CD14-positive monocyte (primary cell): ENCODE measurements at regions not wholly inside any gene's neighbourhood (a gene's known extent, or its start where the extent isn't known, plus 50 kb on each side); places are given as distances from the start of the nearest gene placed in this dataset.

Experiments
- DNase-seq, 3 donors: peaks; one replicate each; pipeline ENCODE4 v3.0.0-alpha.2; 2011 to 2022
- H2AFZ ChIP-seq: 2 replicates; pipeline ENCODE4 v1.6.0; 2012; ENCODE audit warnings: mild to moderate bottlenecking, low read depth, low read length, inconsistent platforms; ENCODE audit not compliant: insufficient read depth, poor library complexity, severe bottlenecking
- H3K27ac ChIP-seq, 2 donors: 1 replicate in 1 of 2; 2 replicates in 1 of 2; pipeline ENCODE4 v1.5.1; 2012 to 2013; ENCODE audit warnings: low read length in 2 of 2, control low read depth in 1 of 2, inconsistent platforms in 1 of 2, low read depth in 1 of 2, mild to moderate bottlenecking in 1 of 2
- H3K27me3 ChIP-seq, 2 donors: one replicate each; pipeline versions ENCODE4 v1.6.0 to v1.6.1; 2011 to 2013; ENCODE audit warnings: low read length in 2 of 2; ENCODE audit not compliant: control insufficient read depth in 2 of 2, insufficient read depth in 2 of 2
- H3K36me3 ChIP-seq, 2 donors: replicated peaks in 1 of 2; 1 replicate in 1 of 2; 2 replicates in 1 of 2; pipeline versions ENCODE4 v1.5.1 to v1.6.1; 2012 to 2013; ENCODE audit warnings: low read length in 2 of 2, control low read depth in 1 of 2, inconsistent platforms in 1 of 2, mild to moderate bottlenecking in 1 of 2; ENCODE audit not compliant: insufficient read depth in 2 of 2, control insufficient read depth in 1 of 2
- H3K4me1 ChIP-seq, 2 donors: 1 replicate in 1 of 2; 2 replicates in 1 of 2; pipeline versions ENCODE4 v1.5.1 to v1.6.1; 2012 to 2013; ENCODE audit warnings: low read length in 2 of 2, control low read depth in 1 of 2, inconsistent platforms in 1 of 2, mild to moderate bottlenecking in 1 of 2, moderate library complexity in 1 of 2; ENCODE audit not compliant: insufficient read depth in 2 of 2, control insufficient read depth in 1 of 2
- H3K4me2 ChIP-seq: replicated peaks from 2 replicates; pipeline ENCODE3; 2012; ENCODE audit warnings: low read length, moderate library complexity, mild to moderate bottlenecking; ENCODE audit not compliant: poor library complexity, severe bottlenecking; ENCODE audit errors: extremely low read depth
- H3K4me3 ChIP-seq, 3 experiments: fragments of 200-600 bp in 1 of 3; sonication (generic) in 1 of 3; replicated peaks in 1 of 3; 1 replicate in 2 of 3; 2 replicates in 1 of 3; pipeline ENCODE4 v1.5.1; 2011 to 2013; ENCODE audit warnings: low read length in 3 of 3, mild to moderate bottlenecking in 3 of 3, control low read depth in 2 of 3, low read depth in 2 of 3, inconsistent platforms in 1 of 3, moderate library complexity in 1 of 3
- H3K79me2 ChIP-seq: 2 replicates; pipeline ENCODE4 v1.6.0; 2012; ENCODE audit warnings: mild to moderate bottlenecking, control low read depth, inconsistent platforms, low read length, moderate library complexity; ENCODE audit not compliant: insufficient read depth
- H3K9ac ChIP-seq: 2 replicates; pipeline ENCODE4 v1.6.0; 2017; ENCODE audit warnings: low read length, mild to moderate bottlenecking; ENCODE audit not compliant: insufficient read depth, poor library complexity, severe bottlenecking
- H3K9me3 ChIP-seq, 2 donors: replicated peaks in 1 of 2; 1 replicate in 1 of 2; 2 replicates in 1 of 2; pipeline versions ENCODE4 v1.5.1 to v1.6.1; 2012 to 2013; ENCODE audit warnings: low read length in 2 of 2, control low read depth in 1 of 2; ENCODE audit not compliant: control insufficient read depth in 1 of 2, insufficient read depth in 1 of 2
- H4K20me1 ChIP-seq: 2 replicates; pipeline ENCODE4 v1.6.0; 2012; ENCODE audit warnings: mild to moderate bottlenecking, low read length, control low read depth, moderate library complexity; ENCODE audit not compliant: insufficient read depth
- H3K27ac Mint-ChIP-seq, 7 donors: one replicate each; pipeline ENCODE4 v1.8.0; 2020; ENCODE audit warnings: mild to moderate bottlenecking in 7 of 7, mixed read lengths in 7 of 7, moderate library complexity in 6 of 7, inconsistent platforms in 2 of 7
- H3K27me3 Mint-ChIP-seq, 3 donors: one replicate each; pipeline ENCODE4 v1.8.0; 2021 to 2022; ENCODE audit warnings: low read depth in 3 of 3, mild to moderate bottlenecking in 3 of 3, mixed read lengths in 3 of 3, moderate library complexity in 3 of 3, inconsistent platforms in 1 of 3
- H3K36me3 Mint-ChIP-seq, 2 donors: one replicate each; pipeline ENCODE4 v1.8.0; 2020; ENCODE audit warnings: mixed read lengths in 2 of 2, inconsistent platforms in 1 of 2, mild to moderate bottlenecking in 1 of 2
- H3K4me1 Mint-ChIP-seq: one replicate; pipeline ENCODE4 v1.8.0; 2020; ENCODE audit warnings: mild to moderate bottlenecking, mixed read lengths
- H3K4me3 Mint-ChIP-seq, 2 donors: one replicate each; pipeline ENCODE4 v1.8.0; 2020; ENCODE audit warnings: mild to moderate bottlenecking in 2 of 2, mixed read lengths in 2 of 2, moderate library complexity in 1 of 2
- H3K9me3 Mint-ChIP-seq, 7 donors: one replicate each; pipeline ENCODE4 v1.8.0; 2020 to 2022; ENCODE audit warnings: mixed read lengths in 7 of 7, mild to moderate bottlenecking in 6 of 7, moderate library complexity in 6 of 7, inconsistent platforms in 2 of 7
- WGBS: methylation state at CpG from one replicate; pipeline ENCODE4 v1.1.5; 2013; ENCODE audit warnings: missing lambda C conversion rate; ENCODE audit not compliant: insufficient coverage; 5-methylcytosine and 5-hydroxymethylcytosine counted together
- intact Hi-C, 2 donors: fragments of 100-400 bp; cut with micrococcal nuclease; formaldehyde crosslinking; loops; one replicate each; pipeline versions ENCODE4 v1.15.0 to v1.15.1; 2023
- TF ChIP-seq, protein P1 (sequence below): fragments of 200-600 bp; IDR thresholded peaks from one replicate; pipeline ENCODE4 v1.8.0; 2022; ENCODE audit warnings: antibody characterized with exemption, mild to moderate bottlenecking

DNA sequence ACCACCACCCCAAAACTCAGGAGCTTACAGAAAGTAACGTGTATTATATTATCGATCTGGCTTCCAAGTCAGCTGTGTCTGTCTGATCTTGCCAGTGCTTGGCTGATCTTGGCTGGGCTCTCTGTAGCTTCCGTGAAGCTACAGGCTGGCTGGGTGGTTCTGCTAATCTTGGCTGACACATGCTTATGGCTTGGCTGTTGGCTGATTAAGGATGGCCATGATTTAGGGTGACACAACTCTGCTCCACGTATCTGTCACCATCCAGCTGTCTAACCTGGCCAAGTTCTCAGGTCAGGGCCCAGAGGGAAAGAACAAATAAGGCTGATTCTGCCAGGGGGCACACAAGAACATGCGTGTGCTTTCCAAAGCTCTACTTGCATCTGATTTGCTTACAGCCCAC, 64.7 kb upstream of the PRL start:
- Histone ChIP-seq H3K4me2 (no peak overlapping the region), H2AFZ (no peak overlapping the region), H3K36me3 (no peaks in the 10 kb centered on the region), H3K9ac (no peak overlapping the region), H3K79me2 (no peaks in the 10 kb centered on the region), H3K9me3 (peaks cover 0 to 5% of the 10 kb centered on the region in 2 donors), H3K27ac (no peak overlapping the region), H3K27me3 (no peaks in the 10 kb centered on the region), H4K20me1 (no peaks in the 10 kb centered on the region), H3K4me1 (peaks cover 41 to 53% of the 10 kb centered on the region in 2 donors), H3K4me3 (no peak overlapping the region)
- Mint-ChIP-seq H3K27ac (peak overlapping the region in 1 of 7 donors; percentile 50), H3K4me1 (peaks cover 53% of the 10 kb centered on the region), H3K36me3 (peaks cover 1 to 7% of the 10 kb centered on the region in 2 donors), H3K9me3 (peaks cover 0 to 7% (median 4%) of the 10 kb centered on the region in 7 donors), H3K4me3 (no peak overlapping the region), H3K27me3 (peaks cover 2% of the 10 kb centered on the region in 3 donors)
- TF ChIP-seq, protein P1, sequence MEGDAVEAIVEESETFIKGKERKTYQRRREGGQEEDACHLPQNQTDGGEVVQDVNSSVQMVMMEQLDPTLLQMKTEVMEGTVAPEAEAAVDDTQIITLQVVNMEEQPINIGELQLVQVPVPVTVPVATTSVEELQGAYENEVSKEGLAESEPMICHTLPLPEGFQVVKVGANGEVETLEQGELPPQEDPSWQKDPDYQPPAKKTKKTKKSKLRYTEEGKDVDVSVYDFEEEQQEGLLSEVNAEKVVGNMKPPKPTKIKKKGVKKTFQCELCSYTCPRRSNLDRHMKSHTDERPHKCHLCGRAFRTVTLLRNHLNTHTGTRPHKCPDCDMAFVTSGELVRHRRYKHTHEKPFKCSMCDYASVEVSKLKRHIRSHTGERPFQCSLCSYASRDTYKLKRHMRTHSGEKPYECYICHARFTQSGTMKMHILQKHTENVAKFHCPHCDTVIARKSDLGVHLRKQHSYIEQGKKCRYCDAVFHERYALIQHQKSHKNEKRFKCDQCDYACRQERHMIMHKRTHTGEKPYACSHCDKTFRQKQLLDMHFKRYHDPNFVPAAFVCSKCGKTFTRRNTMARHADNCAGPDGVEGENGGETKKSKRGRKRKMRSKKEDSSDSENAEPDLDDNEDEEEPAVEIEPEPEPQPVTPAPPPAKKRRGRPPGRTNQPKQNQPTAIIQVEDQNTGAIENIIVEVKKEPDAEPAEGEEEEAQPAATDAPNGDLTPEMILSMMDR, result no peak
- no peak for DNase-seq
- intact Hi-C loops, result no loop called here
- 96% methylated on average over 3 of the region's 5 CpGs for WGBS

DNA sequence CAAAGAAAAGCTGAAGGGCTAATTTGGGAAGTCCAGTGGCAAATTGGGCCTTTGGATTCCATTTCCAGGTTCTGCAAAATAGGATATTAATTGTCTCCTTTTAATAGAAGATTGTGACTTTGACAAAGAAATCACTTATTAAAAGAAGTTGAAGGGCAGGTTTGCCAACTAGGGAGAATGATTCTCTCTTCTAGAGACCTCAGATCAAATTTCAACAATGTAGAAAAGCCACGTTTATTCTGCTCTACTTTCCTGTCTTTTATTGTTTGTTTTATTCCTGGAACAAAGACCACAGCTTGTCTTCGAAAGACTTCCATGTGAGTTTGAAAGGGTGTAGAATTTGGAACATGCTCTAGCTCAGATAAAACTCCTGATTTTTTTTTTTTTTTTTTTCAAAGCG, 65.5 kb upstream of the PRL start:
- peaks cover 2% of the 10 kb centered on the region in 3 donors for H3K27me3 Mint-ChIP-seq
- H2AFZ ChIP-seq, result no peak overlapping the region
- peaks cover 49 to 61% of the 10 kb centered on the region in 2 donors for H3K4me1 ChIP-seq
- TF ChIP-seq, protein P1, result no peak
- no peaks in the 10 kb centered on the region for H3K36me3 ChIP-seq
- H3K9me3 Mint-ChIP-seq, result peaks cover 0 to 7% (median 4%) of the 10 kb centered on the region in 7 donors
- H3K4me2 ChIP-seq, result no peak overlapping the region
- no peak overlapping the region for H3K27ac ChIP-seq
- H3K79me2 ChIP-seq, result no peaks in the 10 kb centered on the region
- peaks cover 1 to 7% of the 10 kb centered on the region in 2 donors for H3K36me3 Mint-ChIP-seq
- DNase-seq, result no peak
- H3K9me3 ChIP-seq, result peaks cover 0 to 5% of the 10 kb centered on the region in 2 donors
- H3K27me3 ChIP-seq, result no peaks in the 10 kb centered on the region
- no peak overlapping the region for H3K4me3 Mint-ChIP-seq
- intact Hi-C loops, result no loop called here
- peaks cover 59% of the 10 kb centered on the region for H3K4me1 Mint-ChIP-seq
- H3K9ac ChIP-seq, result no peak overlapping the region
- no peaks in the 10 kb centered on the region for H4K20me1 ChIP-seq
- WGBS, result no CpG with 5 or more reads among the region's 3 CpGs
- H3K27ac Mint-ChIP-seq, result no peak overlapping the region
- H3K4me3 ChIP-seq, result no peak overlapping the region
